GM21390 (cell line): ENCODE measurements at regions not wholly inside any gene's neighbourhood (a gene's known extent, or its start where the extent isn't known, plus 50 kb on each side); places are given as distances from the start of the nearest gene placed in this dataset.
A peak's percentile ranks its signal among the peaks of the same experiment; 100 is the strongest.

Source experiments
- ATAC-seq: cut with Tn5 transposase; IDR thresholded peaks from one replicate; pipeline ENCODE4 v1.9.1; 2021; ENCODE audit not compliant: unreplicated experiment

GRCh38 chr10:120960725-120961124, 109.6 kb downstream of the WDR11 start:
- no peak for ATAC-seq

- no peak for ATAC-seq
These were observed 110.9 kb downstream of the WDR11 start for GRCh38 chr10:120961795-120962755.

DNA sequence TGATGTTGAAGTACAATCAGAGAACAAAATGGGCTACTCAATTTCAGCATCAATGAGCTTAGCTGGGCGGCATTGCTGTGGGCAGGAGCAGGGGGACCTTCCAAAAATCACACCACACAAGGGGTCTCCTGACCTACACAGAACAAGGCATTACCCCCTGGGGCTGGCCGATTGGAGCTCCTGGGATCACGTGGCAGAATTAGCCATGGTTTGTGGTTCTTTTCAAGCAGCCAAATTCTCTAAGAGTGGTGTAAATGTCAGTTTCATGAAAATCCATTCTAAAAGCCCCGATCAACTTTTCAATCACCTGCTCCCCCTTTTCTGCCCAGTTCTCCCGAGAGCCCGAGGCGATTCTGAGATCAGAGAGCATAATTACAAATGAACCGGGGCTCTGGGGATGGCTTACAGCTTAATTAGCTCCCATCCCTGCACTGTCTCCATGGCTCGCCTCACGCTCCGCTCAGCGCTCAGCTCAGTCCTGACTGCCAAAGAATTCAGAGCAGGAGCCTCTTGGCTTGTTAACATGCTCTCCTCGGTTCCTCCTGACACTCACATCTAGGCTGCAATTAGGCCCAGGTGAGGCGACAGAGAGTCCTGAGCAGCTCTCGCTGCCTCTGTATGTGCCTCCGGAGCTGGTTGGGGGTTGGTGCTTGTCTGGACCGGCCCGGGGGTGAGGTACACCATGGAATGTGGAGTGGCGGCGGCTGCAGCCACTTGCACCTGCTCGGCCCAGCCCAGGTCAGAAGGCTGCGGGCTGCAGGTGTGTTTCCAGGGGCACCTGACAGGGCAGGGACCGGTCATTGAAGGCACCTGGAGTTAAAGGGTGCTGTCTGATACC, 111.8 kb downstream of the WDR11 start:
- ATAC-seq: no peak

- no peak for ATAC-seq
These were observed 112.5 kb downstream of the WDR11 start for GRCh38 chr10:120963594-120964220.

DNA sequence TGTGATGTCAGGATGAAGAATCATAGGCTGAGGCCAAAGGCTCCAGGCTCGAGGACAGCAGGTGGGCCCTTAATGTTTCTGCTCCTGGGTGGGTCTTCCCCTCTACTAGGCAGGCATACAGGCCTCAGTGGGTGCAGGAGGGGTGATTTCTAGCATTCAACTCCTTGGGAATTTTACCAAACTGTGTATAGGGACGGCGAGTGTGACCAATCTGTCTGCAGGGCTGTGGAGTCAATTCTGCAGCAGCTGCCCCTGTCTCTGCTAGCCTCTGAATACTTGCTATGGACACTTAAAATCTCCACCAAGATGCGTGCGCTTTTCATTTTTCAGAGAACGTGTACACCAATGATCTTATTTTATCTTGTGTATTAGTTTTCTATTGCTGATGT, 115.5 kb downstream of the WDR11 start:
- no peak for ATAC-seq

GRCh38 chr10:120969219-120969645, 118.1 kb downstream of the WDR11 start:
- ATAC-seq: peak; percentile 74

GRCh38 chr10:120970595-120971529, 119.7 kb downstream of the WDR11 start:
- no peak for ATAC-seq

DNA sequence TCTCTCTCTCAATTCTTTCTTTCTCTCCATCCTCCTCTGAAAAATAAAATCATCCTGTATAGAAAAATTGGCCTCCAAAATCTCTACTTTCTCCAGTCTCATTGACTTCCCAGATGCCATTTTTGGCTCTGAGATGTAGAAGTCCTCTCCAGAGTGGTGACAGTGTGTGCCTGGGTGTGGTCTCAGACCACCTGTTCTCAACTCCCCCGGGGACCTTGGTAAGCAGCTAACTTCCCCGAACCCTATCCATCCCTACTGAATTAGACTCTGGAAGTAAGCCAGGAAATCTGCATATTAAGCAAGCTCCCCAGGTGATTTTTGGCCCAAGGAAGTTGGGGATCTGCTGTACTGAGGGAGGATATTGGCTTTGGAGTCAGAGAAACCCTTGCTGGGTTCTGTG, 120.5 kb downstream of the WDR11 start:
- no peak for ATAC-seq

GRCh38 chr10:120972259-120972658, 121.1 kb downstream of the WDR11 start:
- ATAC-seq: no peak

DNA sequence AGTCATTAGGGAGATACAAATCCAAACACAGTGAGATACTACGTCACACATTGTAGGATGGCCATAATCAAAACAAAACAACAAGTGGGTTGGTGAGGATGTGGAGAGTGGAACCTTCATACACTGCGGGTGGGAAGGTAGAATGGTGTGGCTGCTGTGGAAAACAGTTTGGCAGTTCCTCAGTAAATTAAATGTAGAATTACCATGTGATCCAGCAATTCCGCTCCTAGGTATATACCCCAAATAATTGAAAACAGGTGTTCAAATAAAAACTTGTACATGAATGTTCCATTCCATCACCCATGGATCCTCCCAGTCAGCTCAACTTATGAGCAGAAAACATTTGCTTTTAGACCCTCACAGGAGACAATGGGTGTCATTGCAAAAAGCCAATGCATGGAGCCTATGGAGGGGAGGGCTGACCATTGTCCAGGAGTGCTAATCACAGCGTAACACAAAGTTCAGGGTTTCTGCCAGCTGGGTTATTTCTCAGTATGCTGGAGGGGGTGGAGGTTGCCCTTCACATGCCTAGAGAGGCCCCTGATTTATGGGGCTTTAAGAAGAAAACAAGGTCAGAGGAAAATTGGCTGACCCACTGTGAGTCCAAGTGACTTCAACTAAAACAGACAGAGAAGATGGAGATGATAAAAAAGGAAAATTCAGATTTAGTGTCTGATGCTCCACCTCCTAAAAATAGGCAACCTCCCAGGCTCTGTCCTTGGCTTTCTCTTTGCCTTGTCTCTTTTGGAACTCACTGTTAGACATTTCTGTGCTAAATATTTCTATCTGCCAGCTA, 124.1 kb downstream of the WDR11 start:
- no peak for ATAC-seq

DNA sequence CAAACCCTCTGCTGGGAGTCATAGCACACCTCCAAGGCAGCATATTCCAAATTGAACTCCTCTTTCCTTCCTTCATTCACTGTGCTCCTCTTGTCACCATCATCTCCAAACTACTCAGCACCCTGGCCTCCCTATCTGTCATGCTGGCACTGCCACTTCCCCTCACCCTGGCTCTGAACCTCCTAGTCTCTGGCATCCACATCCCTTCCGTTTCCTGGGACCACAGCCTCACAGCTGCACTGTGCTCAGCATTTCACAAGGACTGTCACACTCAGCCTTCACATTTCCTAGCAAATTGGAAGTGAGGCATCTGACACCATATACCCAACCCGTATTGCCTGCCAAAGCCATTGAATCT, 124.7 kb downstream of the WDR11 start:
- no peak for ATAC-seq

DNA sequence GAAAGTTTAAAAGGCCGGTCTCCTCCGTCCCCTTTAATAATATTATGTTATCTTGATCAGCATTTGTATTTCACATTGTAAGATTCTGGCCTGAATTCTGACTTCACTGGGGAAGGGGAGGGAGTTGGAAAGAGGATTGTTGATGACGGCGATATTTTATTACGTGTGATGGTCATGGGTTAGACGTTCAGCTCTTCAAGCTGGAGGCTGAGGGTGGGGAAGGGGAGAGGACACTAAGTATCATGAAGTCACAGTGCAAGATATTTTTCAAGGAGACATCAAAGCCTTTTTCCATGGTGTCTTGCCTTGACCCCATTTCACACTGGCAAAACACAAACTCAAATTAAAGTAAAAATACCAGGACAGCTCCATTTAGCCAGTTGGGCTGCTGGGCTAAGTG, 126.7 kb downstream of the WDR11 start:
- ATAC-seq: no peak

- no peak for ATAC-seq
These were observed 127.6 kb downstream of the WDR11 start for GRCh38 chr10:120978589-120979252.

- ATAC-seq: no peak
These were observed 128.5 kb downstream of the WDR11 start for GRCh38 chr10:120979435-120980278.

DNA sequence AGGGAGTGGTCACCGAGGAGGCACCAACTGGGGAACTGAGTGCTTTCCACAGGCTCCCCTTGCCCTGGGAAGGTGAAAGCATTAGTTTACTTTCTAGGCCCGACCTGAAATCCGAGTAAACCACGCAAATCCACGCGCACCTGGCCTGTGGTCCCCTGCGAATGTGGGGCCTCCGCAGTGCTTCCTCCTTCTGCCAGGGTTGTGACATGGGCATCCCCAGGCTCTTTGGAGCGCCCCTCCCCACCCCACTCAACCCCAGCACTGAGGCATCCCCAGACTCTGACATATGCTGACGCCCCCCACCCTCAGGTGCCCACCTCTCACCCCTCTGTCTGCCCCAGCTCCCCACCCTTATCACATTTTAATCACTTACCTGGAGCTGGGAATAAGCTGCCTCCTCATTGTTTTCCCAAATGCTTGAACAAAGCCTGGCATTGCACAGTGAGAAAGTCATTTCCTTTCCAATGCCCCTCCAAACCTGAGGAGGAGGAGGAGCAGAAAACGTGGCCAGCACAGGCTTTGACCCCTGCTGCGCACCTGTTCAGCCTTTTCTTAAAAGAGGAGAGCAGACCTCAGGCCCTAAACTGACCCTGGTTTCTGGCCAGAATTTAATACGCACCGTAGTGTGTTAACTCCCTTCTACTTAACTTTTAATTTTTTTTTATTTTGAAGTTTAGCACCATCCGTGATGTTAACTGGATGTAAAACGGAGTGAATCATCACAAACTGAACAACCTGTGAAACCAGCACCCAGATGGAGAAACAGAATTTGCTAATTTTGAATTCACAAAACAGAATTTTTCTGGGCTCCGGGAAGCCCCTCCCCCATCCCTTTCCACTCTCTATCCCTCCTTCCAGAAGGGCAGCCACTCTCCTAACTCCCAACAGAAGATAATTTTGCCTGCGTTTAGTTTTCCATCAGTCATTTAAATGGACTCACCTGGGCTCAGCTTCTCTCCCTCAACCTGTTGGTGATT, 129.4 kb downstream of the WDR11 start:
- no peak for ATAC-seq

- ATAC-seq: no peak
These were observed 130.6 kb downstream of the WDR11 start for GRCh38 chr10:120981601-120982391.
